ENCODE measurements at regions not wholly inside any gene's neighbourhood (a gene's known extent, or its start where the extent isn't known, plus 50 kb on each side); places are given as distances from the start of the nearest gene placed in this dataset.

DNA sequence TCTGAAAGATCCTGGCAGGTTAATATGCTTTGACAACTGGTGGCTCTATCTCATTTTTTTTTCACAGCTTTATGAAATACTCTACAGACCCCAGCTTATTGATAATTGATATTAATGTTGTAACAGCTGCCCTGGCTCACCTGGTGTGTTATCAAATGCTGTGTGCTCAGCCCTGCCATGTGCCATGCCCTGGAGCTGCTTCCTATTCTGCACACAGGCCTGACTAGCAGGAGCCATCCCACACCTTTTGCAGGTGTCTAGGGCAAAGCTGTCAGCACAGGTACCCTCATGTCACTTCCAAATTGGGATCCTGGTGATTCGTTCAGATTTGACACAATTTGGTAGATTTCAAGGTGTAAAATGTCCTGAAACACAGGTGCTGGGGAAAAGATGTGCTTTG is 254.6 kb upstream of the MAN1A1 start:
- ATAC-seq (ENCODE audit: low read depth) (no peak), DNase-seq (no peak)
- H3K27ac ChIP-seq (ENCODE audit: insufficient read depth, low read length), result no peak overlapping the region
- no peak overlapping the region for H4K5ac ChIP-seq (ENCODE audit: low read depth, low read length)
- no peaks in the 10 kb centered on the region for H3K36me3 ChIP-seq (ENCODE audit: control insufficient read depth, insufficient read depth, low read length)
- no CpG with 5 or more reads among the region's 1 CpG for WGBS, 2 experiments (ENCODE audit: extremely low coverage in 2 of 2, insufficient read length in 1 of 2)
- no peaks in the 10 kb centered on the region for H3K79me1 ChIP-seq (ENCODE audit: low read depth in 1 of 2, low read length in 2 of 2)
- no TSS peak for BruUV-seq (replicated peaks)
- no peak overlapping the region for H3K9ac ChIP-seq (ENCODE audit: low read depth, low read length)
- H2BK15ac ChIP-seq (ENCODE audit: low read depth, low read length), result no peak overlapping the region
- no peaks in the 10 kb centered on the region for H4K20me1 ChIP-seq (ENCODE audit: insufficient read depth, low read length)
- H3K4ac ChIP-seq (ENCODE audit: low read depth, low read length), result no peak overlapping the region
- no peak overlapping the region for H3K23ac ChIP-seq (ENCODE audit: low read depth, low read length)
- no peak overlapping the region for H2BK120ac ChIP-seq (ENCODE audit: low read depth, low read length)
- no peak overlapping the region for H2AK9ac ChIP-seq (replicated peaks; ENCODE audit: low read depth, low read length, poor library complexity)
- H3K27me3 ChIP-seq (ENCODE audit: control insufficient read depth, insufficient read depth, low read length), result no peaks in the 10 kb centered on the region
- H3K4me1 ChIP-seq (ENCODE audit: control insufficient read depth, insufficient read depth, low read length), result peaks cover 5% of the 10 kb centered on the region
- no peak overlapping the region for H3K14ac ChIP-seq (replicated peaks; ENCODE audit: low read depth, low read length)
- no peak overlapping the region for H2BK20ac ChIP-seq (ENCODE audit: low read depth, low read length)
- H2AFZ ChIP-seq (replicated peaks; ENCODE audit: low read length, poor library complexity), result no peak overlapping the region
- H4K91ac ChIP-seq (ENCODE audit: insufficient read depth, low read depth, low read length), result no peak overlapping the region
- intact Hi-C loops (cut with micrococcal nuclease) (no loop called here), in situ Hi-C loops (cut with MboI; ENCODE audit: low sequenced_read_pairs) (no loop called here), dilution Hi-C loops (cut with HindIII; ENCODE audit: low sequenced_read_pairs, unreplicated experiment) (no loop called here)
- no peak overlapping the region for H4K8ac ChIP-seq (ENCODE audit: low read depth in 2 of 2, low read length in 2 of 2)
- no peaks in the 10 kb centered on the region for H3K9me3 ChIP-seq (ENCODE audit: control insufficient read depth, insufficient read depth, low read length)
- H3K18ac ChIP-seq (ENCODE audit: low read depth, low read length), result no peak overlapping the region
- no peaks in the 10 kb centered on the region; the same call in 1 of the 2 replicates for H3K9me1 ChIP-seq (ENCODE audit: insufficient read depth, low read length)
- no peak for TF ChIP-seq RAD21 (IDR thresholded peaks at IDR 0.05; ENCODE audit: low read length)
- TF ChIP-seq NFE2L2 (IDR thresholded peaks at IDR 0.05; ENCODE audit: low read depth, low read length), result no peak
- no peak overlapping the region for H2BK5ac ChIP-seq (ENCODE audit: low read depth, low read length, poor library complexity, severe bottlenecking)
- POLR2A ChIA-PET (ENCODE audit: unreplicated experiment), result no interaction called here
- H2AK5ac ChIP-seq (ENCODE audit: low read depth, low read length), result no peak overlapping the region
- H3K4me2 ChIP-seq (ENCODE audit: low read depth, low read length), result no peak overlapping the region
- H3K4me3 ChIP-seq (ENCODE audit: insufficient read depth, low read depth, low read length), result no peak overlapping the region
- CTCF ChIA-PET, result interaction anchor here (2.5 kb wide), 1 partner anchor 12 kb away, joined by 7 read pairs; no protein-coding TSS in a partner anchor
- H3K56ac ChIP-seq (ENCODE audit: extremely low read depth, insufficient read depth, low read length), result no peak overlapping the region

Data from IMR-90 (cell line).